ENCODE measurements at regions not wholly inside any gene's neighbourhood (a gene's known extent, or its start where the extent isn't known, plus 50 kb on each side); places are given as distances from the start of the nearest gene placed in this dataset.

- TF ChIP-seq POLR2A (IDR thresholded peaks at IDR 0.05): no peak
- TF ChIP-seq, protein P1, sequence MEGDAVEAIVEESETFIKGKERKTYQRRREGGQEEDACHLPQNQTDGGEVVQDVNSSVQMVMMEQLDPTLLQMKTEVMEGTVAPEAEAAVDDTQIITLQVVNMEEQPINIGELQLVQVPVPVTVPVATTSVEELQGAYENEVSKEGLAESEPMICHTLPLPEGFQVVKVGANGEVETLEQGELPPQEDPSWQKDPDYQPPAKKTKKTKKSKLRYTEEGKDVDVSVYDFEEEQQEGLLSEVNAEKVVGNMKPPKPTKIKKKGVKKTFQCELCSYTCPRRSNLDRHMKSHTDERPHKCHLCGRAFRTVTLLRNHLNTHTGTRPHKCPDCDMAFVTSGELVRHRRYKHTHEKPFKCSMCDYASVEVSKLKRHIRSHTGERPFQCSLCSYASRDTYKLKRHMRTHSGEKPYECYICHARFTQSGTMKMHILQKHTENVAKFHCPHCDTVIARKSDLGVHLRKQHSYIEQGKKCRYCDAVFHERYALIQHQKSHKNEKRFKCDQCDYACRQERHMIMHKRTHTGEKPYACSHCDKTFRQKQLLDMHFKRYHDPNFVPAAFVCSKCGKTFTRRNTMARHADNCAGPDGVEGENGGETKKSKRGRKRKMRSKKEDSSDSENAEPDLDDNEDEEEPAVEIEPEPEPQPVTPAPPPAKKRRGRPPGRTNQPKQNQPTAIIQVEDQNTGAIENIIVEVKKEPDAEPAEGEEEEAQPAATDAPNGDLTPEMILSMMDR (IDR thresholded peaks at IDR 0.05): no peak
Measured at GRCh38 chr14:71209888-71210287, 302.6 kb downstream of the PCNX1 start.

Data from right lobe of liver (tissue), 4 donors.